Activated CD8-positive, alpha-beta T cell treated with anti-CD3 and anti-CD28 coated beads, Interleukin-2, amount 10 ng/mL, durations not matched to agents 7 days and 5 days (primary cell): ENCODE measurements at regions not wholly inside any gene's neighbourhood (a gene's known extent, or its start where the extent isn't known, plus 50 kb on each side); places are given as distances from the start of the nearest gene placed in this dataset.

Experiments
- ATAC-seq: fragments of 150-1000 bp; cut with Tn5 transposase; one replicate; pipeline ENCODE4 v1.10.0; 2021; ENCODE audit warnings: moderate library complexity
- CTCF ChIA-PET: fragments of 350-600 bp; sonication (Branson Sonifier 250); formaldehyde crosslinking; loops from one replicate; lab custom pipeline; 2021; ENCODE audit warnings: antibody characterized with exemption; lab: Charles Lee
- POLR2A ChIA-PET: fragments of 350-600 bp; sonication (Branson Sonifier 250); formaldehyde crosslinking; loops from one replicate; lab custom pipeline; 2021; ENCODE audit warnings: antibody characterized with exemption; lab: Charles Lee
- DNase-seq: peaks from one replicate; pipeline ENCODE4 v3.0.0-alpha.2; 2020
- H3K27ac Mint-ChIP-seq: one replicate; pipeline ENCODE4 v1.8.0; 2021; ENCODE audit warnings: mild to moderate bottlenecking, mixed read lengths
- H3K27me3 Mint-ChIP-seq: one replicate; pipeline ENCODE4 v1.8.0; 2021; ENCODE audit warnings: low read depth, mixed read lengths
- H3K36me3 Mint-ChIP-seq: one replicate; pipeline ENCODE4 v1.8.0; 2021; ENCODE audit warnings: low read depth, mixed read lengths
- H3K4me1 Mint-ChIP-seq: one replicate; pipeline ENCODE4 v1.8.0; 2021; ENCODE audit warnings: low read depth, mixed read lengths
- H3K4me3 Mint-ChIP-seq: one replicate; pipeline ENCODE4 v1.8.0; 2021; ENCODE audit warnings: mild to moderate bottlenecking, mixed read lengths
- H3K9me3 Mint-ChIP-seq: one replicate; pipeline ENCODE4 v1.8.0; 2022; ENCODE audit warnings: mixed read lengths; ENCODE audit not compliant: insufficient read depth

- no peak overlapping the region for H3K4me3 Mint-ChIP-seq
- H3K36me3 Mint-ChIP-seq: no peaks in the 10 kb centered on the region
- H3K27me3 Mint-ChIP-seq: no peaks in the 10 kb centered on the region
- H3K4me1 Mint-ChIP-seq: no peaks in the 10 kb centered on the region
- no peak overlapping the region for H3K27ac Mint-ChIP-seq
- DNase-seq: no peak
- ChIA-PET POLR2A (no interaction called here), CTCF (no interaction called here)
- no peak for ATAC-seq
- no peaks in the 10 kb centered on the region for H3K9me3 Mint-ChIP-seq
Measured at GRCh38 chr20:11807054-11808048, 110.3 kb upstream of the BTBD3 start.

DNA sequence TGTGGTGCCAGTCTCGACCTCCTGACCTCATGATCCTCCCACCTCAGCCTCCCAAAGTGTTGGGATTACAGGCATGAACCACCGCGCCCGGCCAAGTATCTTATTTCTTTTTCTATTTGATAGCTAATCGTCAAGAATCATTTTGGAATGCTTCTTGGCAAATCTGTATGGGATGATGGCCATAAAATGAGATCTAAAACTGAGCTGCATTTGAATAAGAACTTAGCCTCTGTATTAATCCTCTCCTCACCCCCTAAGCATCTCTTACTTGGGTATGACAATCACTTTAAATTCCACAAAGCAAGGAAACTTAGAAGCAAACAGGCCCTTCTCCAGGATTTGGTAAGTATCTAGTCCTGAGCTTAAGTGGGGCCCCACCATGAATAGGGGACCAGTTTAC lies 108.9 kb upstream of the BTBD3 start:
- no peak overlapping the region for H3K27ac Mint-ChIP-seq
- H3K36me3 Mint-ChIP-seq: no peaks in the 10 kb centered on the region
- ChIA-PET POLR2A (no interaction called here), CTCF (no interaction called here)
- DNase-seq (no peak), ATAC-seq (no peak)
- no peaks in the 10 kb centered on the region for H3K27me3 Mint-ChIP-seq
- no peaks in the 10 kb centered on the region for H3K9me3 Mint-ChIP-seq
- H3K4me1 Mint-ChIP-seq: no peaks in the 10 kb centered on the region
- no peak overlapping the region for H3K4me3 Mint-ChIP-seq

- H3K9me3 Mint-ChIP-seq: no peaks in the 10 kb centered on the region
- DNase-seq (no peak), ATAC-seq (no peak)
- H3K36me3 Mint-ChIP-seq: no peaks in the 10 kb centered on the region
- POLR2A ChIA-PET: no interaction called here
- no peak overlapping the region for H3K4me3 Mint-ChIP-seq
- no peaks in the 10 kb centered on the region for H3K4me1 Mint-ChIP-seq
- CTCF ChIA-PET: no interaction called here
- H3K27me3 Mint-ChIP-seq: no peaks in the 10 kb centered on the region
- H3K27ac Mint-ChIP-seq: no peak overlapping the region
Measured at GRCh38 chr20:11810311-11811083, 107.2 kb upstream of the BTBD3 start.

DNA sequence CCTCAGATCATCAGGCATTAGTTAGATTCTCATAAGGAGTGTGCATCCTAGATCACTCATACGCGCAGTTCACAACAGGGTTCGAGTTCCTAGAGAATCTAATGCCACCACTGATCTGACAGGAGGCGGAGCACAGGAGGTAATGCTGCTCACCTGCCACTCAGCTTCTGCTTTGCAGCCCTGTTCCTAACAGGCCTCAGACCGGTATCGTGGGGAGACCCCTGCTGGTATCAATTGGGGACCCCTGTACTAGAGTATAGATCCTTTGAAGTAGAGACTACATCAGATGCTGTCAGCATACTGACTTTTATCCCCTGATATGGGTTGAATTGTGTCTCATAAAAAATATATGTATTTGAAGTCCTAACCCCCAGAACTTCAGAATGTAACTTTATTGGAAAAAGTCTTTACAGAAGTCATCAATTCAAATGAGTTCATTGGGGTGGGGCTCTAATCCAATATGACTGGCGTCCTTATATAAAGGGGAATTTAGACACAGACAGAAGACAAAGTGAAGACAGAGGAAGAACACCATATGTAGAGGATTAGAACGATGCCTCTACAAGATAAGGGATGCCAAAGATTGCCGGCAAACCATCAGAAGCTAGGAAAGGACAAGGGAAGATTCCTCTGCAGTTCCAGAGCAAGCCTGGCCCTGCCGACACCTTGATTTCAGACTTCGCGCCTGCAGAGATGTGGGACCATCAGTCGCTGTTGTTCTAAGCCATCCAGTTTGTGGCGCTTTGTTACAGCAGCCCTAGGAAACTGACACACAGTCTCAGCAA lies 104.4 kb upstream of the BTBD3 start:
- H3K27me3 Mint-ChIP-seq: no peaks in the 10 kb centered on the region
- H3K4me3 Mint-ChIP-seq: no peak overlapping the region
- ChIA-PET POLR2A (no interaction called here), CTCF (no interaction called here)
- no peak for DNase-seq
- no peak overlapping the region for H3K27ac Mint-ChIP-seq
- no peaks in the 10 kb centered on the region for H3K36me3 Mint-ChIP-seq
- H3K4me1 Mint-ChIP-seq: no peaks in the 10 kb centered on the region
- H3K9me3 Mint-ChIP-seq: no peaks in the 10 kb centered on the region
- no peak for ATAC-seq

DNA sequence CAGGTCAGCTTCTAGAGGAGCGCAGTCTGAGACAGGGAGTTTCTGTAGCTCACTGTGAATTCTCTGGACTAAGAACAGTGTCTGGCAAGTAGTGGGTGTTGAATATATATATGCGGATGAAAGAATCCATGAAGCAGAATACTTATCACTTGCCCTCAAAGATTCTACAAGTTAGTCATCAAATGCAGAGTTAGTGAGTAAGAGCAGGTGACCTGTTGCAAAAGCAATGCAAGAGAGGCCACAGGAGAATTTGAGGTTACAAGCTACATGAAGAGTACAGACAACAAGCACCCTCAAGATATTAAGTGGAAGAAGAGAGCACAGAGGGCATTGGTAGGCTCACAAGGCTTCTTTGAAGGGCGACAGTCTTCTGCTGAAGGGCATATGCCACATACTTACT lies 103.4 kb upstream of the BTBD3 start:
- CTCF ChIA-PET: no interaction called here
- H3K27me3 Mint-ChIP-seq: no peaks in the 10 kb centered on the region
- no peaks in the 10 kb centered on the region for H3K4me1 Mint-ChIP-seq
- DNase-seq: no peak
- H3K4me3 Mint-ChIP-seq: no peak overlapping the region
- POLR2A ChIA-PET: no interaction called here
- no peak overlapping the region for H3K27ac Mint-ChIP-seq
- H3K36me3 Mint-ChIP-seq: no peaks in the 10 kb centered on the region
- no peaks in the 10 kb centered on the region for H3K9me3 Mint-ChIP-seq
- ATAC-seq: no peak

DNA sequence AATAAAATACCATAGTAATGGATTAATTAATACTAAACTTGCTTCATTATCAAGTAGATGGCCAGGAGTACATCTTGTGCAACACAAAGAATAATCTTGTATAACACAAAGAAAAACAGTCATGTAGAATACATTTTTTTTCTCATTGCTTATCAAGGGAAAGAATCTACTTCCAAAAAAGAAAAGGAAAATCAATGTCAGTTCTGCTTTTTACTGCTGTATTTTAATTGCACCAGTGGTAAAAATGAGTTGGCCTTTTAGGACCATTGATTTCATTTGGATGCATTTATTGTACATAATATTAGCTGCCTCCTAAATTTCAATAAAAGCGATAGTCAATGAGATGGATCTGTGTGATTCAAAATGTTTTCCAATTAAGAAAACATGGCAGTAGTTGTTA lies 96.9 kb upstream of the BTBD3 start:
- no peak for DNase-seq
- ChIA-PET CTCF (no interaction called here), POLR2A (no interaction called here)
- ATAC-seq: no peak
- Mint-ChIP-seq H3K36me3 (no peaks in the 10 kb centered on the region), H3K4me3 (no peak overlapping the region), H3K9me3 (no peaks in the 10 kb centered on the region), H3K27me3 (no peaks in the 10 kb centered on the region), H3K4me1 (no peaks in the 10 kb centered on the region), H3K27ac (no peak overlapping the region)

DNA sequence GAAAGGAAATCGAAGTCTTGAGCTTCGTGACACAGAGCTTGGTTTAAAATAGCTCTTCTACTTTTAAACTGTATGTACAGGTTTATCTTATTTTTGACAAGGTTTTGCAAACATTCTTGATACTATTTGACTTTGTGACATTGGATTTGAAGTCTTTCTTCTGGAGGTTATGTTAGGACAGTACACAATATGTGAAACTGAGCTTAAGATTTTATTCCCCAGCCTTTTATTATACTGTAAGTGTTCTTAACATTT lies 95.2 kb upstream of the BTBD3 start:
- Mint-ChIP-seq H3K9me3 (no peaks in the 10 kb centered on the region), H3K4me1 (no peaks in the 10 kb centered on the region), H3K27me3 (no peaks in the 10 kb centered on the region), H3K4me3 (no peak overlapping the region), H3K27ac (no peak overlapping the region), H3K36me3 (no peaks in the 10 kb centered on the region)
- ATAC-seq (no peak), DNase-seq (no peak)
- POLR2A ChIA-PET: no interaction called here
- CTCF ChIA-PET: no interaction called here

DNA sequence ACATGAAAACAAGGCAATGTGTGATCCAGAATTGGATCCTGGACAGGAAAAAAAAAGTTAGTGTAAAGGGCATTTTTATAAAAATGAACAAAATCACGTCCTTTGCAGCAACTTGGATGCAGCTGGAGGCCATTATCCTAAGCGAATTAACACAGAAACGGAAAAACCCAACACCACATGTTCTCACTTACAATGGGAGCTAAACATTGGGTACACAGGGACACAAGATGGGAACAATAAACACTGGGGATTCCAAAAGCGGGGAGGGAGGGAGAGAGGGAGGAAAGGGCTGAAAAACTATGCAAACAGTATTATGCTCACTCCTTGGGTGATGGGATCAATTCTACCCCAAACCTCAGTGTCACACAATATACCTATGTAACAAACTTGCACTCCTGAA lies 91.4 kb upstream of the BTBD3 start:
- Mint-ChIP-seq H3K27ac (no peak overlapping the region), H3K9me3 (no peaks in the 10 kb centered on the region), H3K4me1 (no peaks in the 10 kb centered on the region), H3K4me3 (no peak overlapping the region), H3K36me3 (no peaks in the 10 kb centered on the region), H3K27me3 (no peaks in the 10 kb centered on the region)
- POLR2A ChIA-PET: no interaction called here
- DNase-seq (no peak), ATAC-seq (no peak)
- CTCF ChIA-PET: no interaction called here

DNA sequence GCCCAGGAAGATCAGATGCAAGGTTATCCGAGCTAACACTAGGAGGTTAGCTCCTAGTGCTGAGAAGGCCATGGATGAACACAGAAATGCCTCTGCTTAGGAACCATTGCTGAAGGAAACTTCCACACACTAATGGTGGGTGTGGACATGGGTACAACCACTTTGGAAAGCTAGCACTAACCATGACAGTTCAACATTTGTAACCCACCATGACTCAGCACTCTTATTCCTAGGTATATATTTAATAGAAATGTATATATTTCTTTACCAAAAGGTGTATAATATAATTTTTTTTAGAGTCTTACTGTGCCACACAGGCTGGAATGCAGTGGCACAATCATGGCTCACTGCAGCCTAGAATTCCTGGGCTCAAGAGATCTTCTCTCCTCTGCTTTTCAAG lies 85.3 kb upstream of the BTBD3 start:
- no peaks in the 10 kb centered on the region for H3K27me3 Mint-ChIP-seq
- CTCF ChIA-PET: no interaction called here
- POLR2A ChIA-PET: no interaction called here
- no peaks in the 10 kb centered on the region for H3K36me3 Mint-ChIP-seq
- H3K4me1 Mint-ChIP-seq: no peaks in the 10 kb centered on the region
- no peak for DNase-seq
- H3K27ac Mint-ChIP-seq: no peak overlapping the region
- no peak overlapping the region for H3K4me3 Mint-ChIP-seq
- ATAC-seq: no peak
- no peaks in the 10 kb centered on the region for H3K9me3 Mint-ChIP-seq

DNA sequence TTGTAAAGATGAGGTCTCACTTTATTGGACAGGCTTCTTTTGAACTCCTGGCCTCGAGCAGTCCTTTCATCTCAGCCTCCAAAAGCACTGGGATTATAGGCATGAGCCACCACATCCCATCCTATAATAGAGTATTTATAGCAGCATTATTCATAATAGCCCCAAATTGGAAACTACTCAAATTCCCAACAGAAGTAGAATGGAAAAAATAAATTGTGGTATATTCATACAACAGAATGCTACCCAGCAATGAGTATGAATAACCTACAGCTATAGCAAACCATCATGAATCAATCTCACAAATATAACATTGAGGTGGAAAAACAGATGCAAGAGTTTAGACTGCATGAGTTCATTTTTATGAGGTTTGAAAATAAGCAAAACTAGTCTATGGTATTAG lies 84.8 kb upstream of the BTBD3 start:
- DNase-seq (no peak), ATAC-seq (no peak)
- ChIA-PET CTCF (no interaction called here), POLR2A (no interaction called here)
- Mint-ChIP-seq H3K4me1 (no peaks in the 10 kb centered on the region), H3K36me3 (no peaks in the 10 kb centered on the region), H3K9me3 (no peaks in the 10 kb centered on the region), H3K27ac (no peak overlapping the region), H3K4me3 (no peak overlapping the region), H3K27me3 (no peaks in the 10 kb centered on the region)

- POLR2A ChIA-PET: no interaction called here
- H3K27me3 Mint-ChIP-seq: no peaks in the 10 kb centered on the region
- no peaks in the 10 kb centered on the region for H3K4me1 Mint-ChIP-seq
- no peak overlapping the region for H3K27ac Mint-ChIP-seq
- H3K36me3 Mint-ChIP-seq: no peaks in the 10 kb centered on the region
- ATAC-seq (no peak), DNase-seq (no peak)
- no peak overlapping the region for H3K4me3 Mint-ChIP-seq
- no peaks in the 10 kb centered on the region for H3K9me3 Mint-ChIP-seq
- CTCF ChIA-PET: no interaction called here
Measured at GRCh38 chr20:11833825-11834224, 83.9 kb upstream of the BTBD3 start.

GRCh38 chr20:11838076-11838636 lies 79.5 kb upstream of the BTBD3 start:
- H3K36me3 Mint-ChIP-seq: no peaks in the 10 kb centered on the region
- H3K9me3 Mint-ChIP-seq: no peaks in the 10 kb centered on the region
- CTCF ChIA-PET: no interaction called here
- DNase-seq (no peak), ATAC-seq (no peak)
- H3K4me1 Mint-ChIP-seq: no peaks in the 10 kb centered on the region
- POLR2A ChIA-PET: no interaction called here
- H3K27ac Mint-ChIP-seq: no peak overlapping the region
- no peak overlapping the region for H3K4me3 Mint-ChIP-seq
- no peaks in the 10 kb centered on the region for H3K27me3 Mint-ChIP-seq
